GM21786 (cell line): ENCODE measurements at regions not wholly inside any gene's neighbourhood (a gene's known extent, or its start where the extent isn't known, plus 50 kb on each side); places are given as distances from the start of the nearest gene placed in this dataset.
"Not testable (repeated sequence)": the region's sequence is repeated elsewhere in the genome, so short reads cannot be mapped to it uniquely, and the experiment has no call there.

Source experiments
- ATAC-seq: cut with Tn5 transposase; IDR thresholded peaks from one replicate; pipeline ENCODE4 v1.9.1; 2021; ENCODE audit not compliant: unreplicated experiment

- peak; percentile 94 for ATAC-seq
Measured at GRCh38 chr11:22920939-22921565, 60.8 kb upstream of the CCDC179 start.

- no peak for ATAC-seq
Measured at GRCh38 chr11:22922672-22923071, 62.4 kb upstream of the CCDC179 start.

- ATAC-seq: no peak
Measured at GRCh38 chr11:22923561-22923960, 63.3 kb upstream of the CCDC179 start.

- no peak for ATAC-seq
Measured at GRCh38 chr11:22926341-22926740, 66.1 kb upstream of the CCDC179 start.

GRCh38 chr11:22927793-22928192, 67.5 kb upstream of the CCDC179 start:
- ATAC-seq: no peak

- no peak for ATAC-seq
Measured at GRCh38 chr11:22928207-22928917, 68.1 kb upstream of the CCDC179 start.

GRCh38 chr11:22930816-22931594, 70.7 kb upstream of the CCDC179 start:
- ATAC-seq: peak; percentile 97

GRCh38 chr11:22938691-22939090, 78.4 kb upstream of the CCDC179 start:
- ATAC-seq: no peak

GRCh38 chr11:22941544-22941943, 81.3 kb upstream of the CCDC179 start:
- ATAC-seq: not testable (repeated sequence)

GRCh38 chr11:22957786-22958185, 97.5 kb upstream of the CCDC179 start:
- no peak for ATAC-seq

GRCh38 chr11:22974251-22974650, 114.0 kb upstream of the CCDC179 start:
- ATAC-seq: no peak

GRCh38 chr11:22976146-22976545, 115.9 kb upstream of the CCDC179 start:
- ATAC-seq: peak; percentile 56

- no peak for ATAC-seq
Measured at GRCh38 chr11:22982903-22983302, 122.6 kb upstream of the CCDC179 start.

- ATAC-seq: no peak
Measured at GRCh38 chr11:22984045-22984444, 123.8 kb upstream of the CCDC179 start.

GRCh38 chr11:22989371-22989770, 129.1 kb upstream of the CCDC179 start:
- no peak for ATAC-seq

GRCh38 chr11:22991196-22991595, 130.9 kb upstream of the CCDC179 start:
- ATAC-seq: no peak

GRCh38 chr11:23006730-23007129, 146.5 kb upstream of the CCDC179 start:
- no peak for ATAC-seq

- ATAC-seq: no peak
Measured at GRCh38 chr11:23010790-23011335, 150.6 kb upstream of the CCDC179 start.

- no peak for ATAC-seq
Measured at GRCh38 chr11:23012930-23013329, 152.7 kb upstream of the CCDC179 start.

GRCh38 chr11:23013509-23013908, 153.2 kb upstream of the CCDC179 start:
- no peak for ATAC-seq

- peak; percentile 48 for ATAC-seq
Measured at GRCh38 chr11:23021287-23021863, 161.1 kb upstream of the CCDC179 start.
